GM12878 (cell line): ENCODE measurements at regions not wholly inside any gene's neighbourhood (a gene's known extent, or its start where the extent isn't known, plus 50 kb on each side); places are given as distances from the start of the nearest gene placed in this dataset.

Experiments used
- CHD2 ChIP-seq: IDR thresholded peaks from 2 replicates; pipeline ENCODE4 v1.6.1; 2011; ENCODE audit warnings: low read depth, low read length, improper control_type of control experiment, borderline replicate concordance
- EZH2 ChIP-seq: IDR thresholded peaks from 2 replicates; pipeline ENCODE4 v1.6.1; 2012; ENCODE audit warnings: low read depth, mild to moderate bottlenecking, control low read depth, inconsistent platforms, low read length, borderline replicate concordance; ENCODE audit not compliant: control insufficient read depth
- GABPA ChIP-seq: IDR thresholded peaks from 2 replicates; pipeline ENCODE4 v1.6.1; 2014; ENCODE audit warnings: antibody characterized with exemption, low read depth, mild to moderate bottlenecking, inconsistent platforms
- HDAC6 ChIP-seq: fragments of 200-600 bp; sonication (generic); IDR thresholded peaks from one replicate; pipeline ENCODE4 v1.8.0; 2017; ENCODE audit warnings: antibody characterized with exemption; ENCODE audit not compliant: unreplicated experiment
- IKZF2 ChIP-seq, 2 experiments: fragments of 450-650 bp; IDR thresholded peaks; 2 replicates each; pipeline ENCODE4 v1.6.1; 2017; ENCODE audit warnings: mild to moderate bottlenecking in 2 of 2, moderate library complexity in 2 of 2
- NFXL1 ChIP-seq: fragments of 450-650 bp; IDR thresholded peaks from 2 replicates; pipeline ENCODE4 v1.6.1; 2017; ENCODE audit warnings: antibody characterized with exemption, mild to moderate bottlenecking, borderline replicate concordance
- SREBF1 ChIP-seq: IDR thresholded peaks from 2 replicates; pipeline ENCODE4 v1.6.1; 2012; ENCODE audit warnings: mild to moderate bottlenecking, low read length
- TF ChIP-seq, protein P1 (sequence below), 3 experiments: IDR thresholded peaks in 2 of 3; conservative IDR thresholded peaks in 1 of 3; 2 replicates each; pipeline ENCODE4 v1.5.1; 2011; ENCODE audit warnings: low read depth in 3 of 3, low read length in 3 of 3, mild to moderate bottlenecking in 3 of 3, control low read depth in 2 of 3, moderate library complexity in 2 of 3, inconsistent platforms in 1 of 3, mixed read lengths in 1 of 3; ENCODE audit not compliant: control insufficient read depth in 2 of 3, insufficient read depth in 1 of 3; ENCODE audit errors: extremely low read depth in 1 of 3
- TF ChIP-seq, protein P2 (sequence below): IDR thresholded peaks from 2 replicates; pipeline ENCODE4 v1.6.1; 2011; ENCODE audit warnings: borderline replicate concordance, low read depth, mild to moderate bottlenecking, moderate library complexity, mixed read lengths, low read length; ENCODE audit not compliant: insufficient read depth; ENCODE audit errors: extremely low read length

DNA sequence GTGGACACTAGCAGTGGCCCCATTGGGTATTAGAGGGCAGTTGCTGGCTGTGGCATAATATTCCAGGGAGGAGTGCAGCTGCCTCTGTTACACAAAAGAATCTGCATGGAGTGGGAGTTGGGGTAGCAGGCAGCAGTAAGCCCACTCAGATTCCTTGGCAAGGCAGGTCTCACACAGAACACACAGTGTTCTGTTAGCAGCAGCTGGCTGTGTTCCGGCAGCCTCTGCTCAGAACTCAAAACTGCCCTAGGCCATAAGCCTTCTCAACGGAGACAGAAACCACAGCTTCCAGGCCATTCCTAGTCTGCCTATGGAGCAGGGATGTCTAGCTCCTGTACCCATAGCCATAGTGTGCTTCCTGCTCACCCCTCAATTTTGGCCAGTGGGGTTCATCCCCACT, 1085.4 kb downstream of the SLC6A15 start:
- no peak for TF ChIP-seq CHD2
- TF ChIP-seq SREBF1, result no peak
- no peak for TF ChIP-seq GABPA
- no peak for TF ChIP-seq NFXL1
- no peak for TF ChIP-seq EZH2
- TF ChIP-seq, protein P1, sequence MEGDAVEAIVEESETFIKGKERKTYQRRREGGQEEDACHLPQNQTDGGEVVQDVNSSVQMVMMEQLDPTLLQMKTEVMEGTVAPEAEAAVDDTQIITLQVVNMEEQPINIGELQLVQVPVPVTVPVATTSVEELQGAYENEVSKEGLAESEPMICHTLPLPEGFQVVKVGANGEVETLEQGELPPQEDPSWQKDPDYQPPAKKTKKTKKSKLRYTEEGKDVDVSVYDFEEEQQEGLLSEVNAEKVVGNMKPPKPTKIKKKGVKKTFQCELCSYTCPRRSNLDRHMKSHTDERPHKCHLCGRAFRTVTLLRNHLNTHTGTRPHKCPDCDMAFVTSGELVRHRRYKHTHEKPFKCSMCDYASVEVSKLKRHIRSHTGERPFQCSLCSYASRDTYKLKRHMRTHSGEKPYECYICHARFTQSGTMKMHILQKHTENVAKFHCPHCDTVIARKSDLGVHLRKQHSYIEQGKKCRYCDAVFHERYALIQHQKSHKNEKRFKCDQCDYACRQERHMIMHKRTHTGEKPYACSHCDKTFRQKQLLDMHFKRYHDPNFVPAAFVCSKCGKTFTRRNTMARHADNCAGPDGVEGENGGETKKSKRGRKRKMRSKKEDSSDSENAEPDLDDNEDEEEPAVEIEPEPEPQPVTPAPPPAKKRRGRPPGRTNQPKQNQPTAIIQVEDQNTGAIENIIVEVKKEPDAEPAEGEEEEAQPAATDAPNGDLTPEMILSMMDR (IDR thresholded peaks at IDR 0.05 in 2 of 3, conservative IDR thresholded peaks at IDR 0.05 in 1 of 3; ENCODE audit: control insufficient read depth in 2 of 3, extremely low read depth in 1 of 3, insufficient read depth in 1 of 3, low read depth in 3 of 3, low read length in 3 of 3), result no peak
- TF ChIP-seq HDAC6, result no peak
- TF ChIP-seq, protein P2, sequence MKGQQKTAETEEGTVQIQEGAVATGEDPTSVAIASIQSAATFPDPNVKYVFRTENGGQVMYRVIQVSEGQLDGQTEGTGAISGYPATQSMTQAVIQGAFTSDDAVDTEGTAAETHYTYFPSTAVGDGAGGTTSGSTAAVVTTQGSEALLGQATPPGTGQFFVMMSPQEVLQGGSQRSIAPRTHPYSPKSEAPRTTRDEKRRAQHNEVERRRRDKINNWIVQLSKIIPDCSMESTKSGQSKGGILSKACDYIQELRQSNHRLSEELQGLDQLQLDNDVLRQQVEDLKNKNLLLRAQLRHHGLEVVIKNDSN, result no peak
- TF ChIP-seq IKZF2 (IDR thresholded peaks at IDR 0.05), result no peak
